ENCODE measurements at regions not wholly inside any gene's neighbourhood (a gene's known extent, or its start where the extent isn't known, plus 50 kb on each side); places are given as distances from the start of the nearest gene placed in this dataset.

DNA sequence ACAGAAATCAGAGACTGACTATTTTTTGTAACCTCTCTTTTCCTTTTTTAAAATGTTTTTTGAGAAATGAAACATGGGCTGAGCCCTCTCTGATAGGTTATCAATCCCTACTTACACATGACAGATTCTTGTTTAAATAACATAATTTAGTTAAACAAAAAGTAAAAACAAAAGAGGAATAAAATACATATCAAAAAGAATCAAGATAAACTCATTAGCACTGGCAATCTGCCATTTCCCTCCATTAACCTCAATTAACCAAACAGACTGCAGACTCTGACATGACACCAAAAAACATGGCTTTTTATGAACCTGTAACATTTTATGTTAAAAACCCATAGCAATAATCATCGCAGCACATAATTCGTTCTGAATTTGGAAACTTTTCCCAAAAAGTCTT is 284.4 kb upstream of the MTNR1B start:
- no peak for TF ChIP-seq POLR2A (IDR thresholded peaks at IDR 0.05; ENCODE audit: low read length)
- no peak for TF ChIP-seq GATA1 (IDR thresholded peaks at IDR 0.05; ENCODE audit: low read depth, low read length)
